Esophagus muscularis mucosa (tissue), 4 donors: ENCODE measurements at regions not wholly inside any gene's neighbourhood (a gene's known extent, or its start where the extent isn't known, plus 50 kb on each side); places are given as distances from the start of the nearest gene placed in this dataset.

Experiments used
- CTCF ChIP-seq, 3 experiments: fragments of 200-600 bp in 2 of 3; fragments of 450-650 bp in 1 of 3; sonication (generic) in 2 of 3; IDR thresholded peaks; one replicate each; pipeline ENCODE4 v1.5.1; 2017 to 2019; ENCODE audit warnings: antibody characterized with exemption in 3 of 3, mild to moderate bottlenecking in 2 of 3, moderate library complexity in 1 of 3
- EP300 ChIP-seq: sonication (generic); formaldehyde crosslinking; IDR thresholded peaks from one replicate; pipeline ENCODE4 v1.6.1; 2017; ENCODE audit warnings: antibody characterized with exemption
- POLR2A ChIP-seq: fragments of 450-650 bp; IDR thresholded peaks from one replicate; pipeline ENCODE4 v1.6.1; 2017; ENCODE audit warnings: antibody characterized with exemption, moderate library complexity, mild to moderate bottlenecking, low read depth
- POLR2AphosphoS5 ChIP-seq, 2 donors: sonication (generic); formaldehyde crosslinking; IDR thresholded peaks; one replicate each; pipeline ENCODE4 v1.6.1; 2017; ENCODE audit warnings: antibody characterized with exemption in 2 of 2

- TF ChIP-seq POLR2A (no peak), EP300 (no peak), CTCF (IDR thresholded peaks at IDR 0.05) (no peak), POLR2AphosphoS5 (IDR thresholded peaks at IDR 0.05) (no peak)
Observed at GRCh38 chr2:74756356-74756890, 77.5 kb upstream of the HK2 start.
